ENCODE measurements at regions not wholly inside any gene's neighbourhood (a gene's known extent, or its start where the extent isn't known, plus 50 kb on each side); places are given as distances from the start of the nearest gene placed in this dataset.
"Not testable (repeated sequence)": the region's sequence is repeated elsewhere in the genome, so short reads cannot be mapped to it uniquely, and the experiment has no call there.

DNA sequence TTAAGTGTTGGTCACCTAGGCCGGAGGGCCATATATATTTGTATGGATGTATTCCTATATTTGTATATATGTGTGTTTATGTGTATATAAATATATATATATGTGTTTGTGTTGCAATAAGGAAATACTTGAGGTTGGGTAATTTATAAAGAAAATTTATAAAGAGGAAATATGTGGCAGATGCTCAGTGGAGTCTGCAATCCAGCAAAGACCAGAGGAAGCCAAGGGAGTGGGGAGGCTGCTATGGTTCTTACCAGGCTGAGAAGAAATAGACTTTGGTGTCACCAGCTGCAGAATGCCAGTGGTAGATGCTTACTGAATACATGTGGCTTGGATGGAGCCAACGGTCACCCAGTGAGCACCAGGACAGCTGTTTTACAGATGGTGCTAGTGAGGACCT, 97.4 kb upstream of the ELOVL5 start:
- DNase-seq (ENCODE audit: low spot score) = no peak

DNA sequence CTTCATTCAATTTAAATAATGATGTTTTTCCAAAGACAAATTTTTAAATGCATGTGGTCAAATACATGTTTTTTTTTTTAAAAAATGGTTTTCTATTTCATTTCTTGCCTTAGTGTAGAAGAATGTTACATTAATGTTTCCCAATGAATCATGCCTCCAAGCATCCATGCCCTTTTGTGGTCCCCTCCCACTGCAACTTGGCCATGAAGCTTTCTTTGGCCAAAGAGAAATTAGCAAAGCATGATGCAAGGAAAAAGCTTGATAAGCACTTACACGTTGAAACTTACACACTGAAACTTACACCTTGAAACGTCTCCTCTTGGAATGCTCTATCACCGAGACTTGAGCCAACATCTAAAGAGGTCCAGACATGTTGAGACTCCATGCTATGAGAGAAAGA, 93.0 kb upstream of the ELOVL5 start:
- no peak for DNase-seq (ENCODE audit: low spot score)

- DNase-seq (ENCODE audit: low spot score) = no peak
Measured at GRCh38 chr6:53441035-53441493, 92.3 kb upstream of the ELOVL5 start.

DNA sequence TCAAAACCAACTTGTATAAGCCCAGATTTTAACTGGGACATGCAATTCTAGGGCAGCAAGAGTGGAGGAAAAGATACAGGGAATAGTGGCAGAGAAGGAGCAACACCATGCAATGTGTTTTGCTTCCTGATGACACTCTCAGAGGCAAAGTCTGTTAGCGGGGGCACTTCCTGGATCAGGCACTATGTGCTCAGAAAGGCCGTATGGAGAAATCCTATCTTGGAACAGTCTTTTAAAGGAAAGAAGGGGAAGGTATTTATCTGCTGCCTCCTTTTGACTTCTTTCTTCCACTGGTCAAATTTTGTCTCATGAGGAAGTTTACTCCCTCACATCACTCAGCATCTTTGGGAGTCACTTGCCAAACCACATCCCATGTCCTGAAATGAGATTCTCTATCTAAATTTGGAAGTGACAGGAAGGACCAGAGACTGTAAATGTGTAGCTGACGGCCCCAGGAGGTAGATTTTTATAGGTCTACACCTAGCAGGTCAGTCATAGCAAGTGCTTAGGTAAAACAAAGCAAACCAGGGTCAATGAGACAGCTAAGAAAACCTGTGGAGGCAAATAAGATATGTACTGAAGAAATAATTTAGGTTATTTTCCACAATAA, 91.7 kb upstream of the ELOVL5 start:
- no peak for DNase-seq (ENCODE audit: low spot score)

DNA sequence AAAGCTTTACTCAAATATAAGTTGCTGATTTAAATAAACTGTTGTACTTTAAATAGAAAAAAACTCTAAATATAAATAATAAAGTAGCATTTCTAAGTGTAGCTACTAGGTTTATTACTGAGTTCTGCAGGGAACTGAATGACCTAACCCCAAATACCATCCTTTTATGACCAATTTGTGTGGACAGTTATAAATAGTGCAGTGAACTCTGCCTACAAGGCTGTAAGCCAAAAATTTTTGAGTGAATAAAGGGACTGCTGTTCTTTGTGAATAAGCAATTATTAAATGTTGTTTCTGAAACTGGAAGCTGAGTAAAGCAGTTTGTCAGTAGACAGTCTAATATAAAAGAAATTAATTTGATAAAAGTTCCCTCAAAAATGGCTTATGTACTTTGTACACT, 90.8 kb upstream of the ELOVL5 start:
- DNase-seq (ENCODE audit: low spot score) = peak; percentile 12

- DNase-seq (ENCODE audit: low spot score) = peak; percentile 69
Measured at GRCh38 chr6:53437557-53438202, 88.9 kb upstream of the ELOVL5 start.

- no peak for DNase-seq (ENCODE audit: low spot score)
Measured at GRCh38 chr6:53436526-53437303, 88.0 kb upstream of the ELOVL5 start.

- no peak for DNase-seq (ENCODE audit: low spot score)
Measured at GRCh38 chr6:53433951-53434285, 85.2 kb upstream of the ELOVL5 start.

- DNase-seq (ENCODE audit: low spot score) = no peak
Measured at GRCh38 chr6:53433261-53433950, 84.7 kb upstream of the ELOVL5 start.

DNA sequence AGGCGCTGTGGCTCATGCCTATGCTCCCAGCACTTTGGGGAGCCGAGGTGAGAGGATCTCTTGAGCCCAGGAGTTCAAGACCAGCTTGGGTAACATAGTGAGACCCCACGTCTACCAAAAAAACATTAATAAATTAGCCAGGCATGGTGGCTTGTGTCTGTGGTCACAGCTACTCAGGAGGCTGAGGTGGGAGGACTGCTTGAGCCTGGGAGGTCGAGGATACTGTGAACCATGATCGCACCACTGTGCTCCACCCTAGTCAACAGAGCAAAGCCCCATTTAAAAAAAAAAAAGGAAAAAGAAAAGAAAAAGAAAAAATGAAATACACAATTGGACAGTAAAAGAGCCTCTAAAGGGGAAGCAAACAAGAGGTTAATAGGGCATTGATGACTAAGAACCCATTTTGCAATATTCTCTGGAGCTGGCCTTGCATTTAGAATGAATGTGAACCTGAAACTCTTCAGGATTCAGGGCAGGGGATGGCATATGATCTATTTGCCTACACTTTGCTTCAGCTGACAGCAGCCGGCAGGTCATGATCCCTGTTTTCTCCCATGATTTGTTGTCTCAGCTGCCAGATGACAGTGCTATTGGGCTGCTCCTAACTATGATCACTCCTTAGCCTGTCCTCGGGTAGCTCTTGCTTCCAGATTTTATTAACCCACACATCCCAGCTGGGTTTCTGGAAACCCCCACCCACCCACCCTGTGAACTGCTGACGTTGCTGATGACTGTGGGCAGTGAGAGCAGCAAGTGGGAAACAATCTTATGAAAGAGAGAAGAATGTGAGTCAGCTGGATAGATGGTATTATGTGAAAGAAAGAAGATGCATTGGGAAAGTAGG, 83.8 kb upstream of the ELOVL5 start:
- DNase-seq (ENCODE audit: low spot score) = no peak

- DNase-seq (ENCODE audit: low spot score) = no peak
Measured at GRCh38 chr6:53431704-53432103, 83.0 kb upstream of the ELOVL5 start.

GRCh38 chr6:53429401-53429800, 80.7 kb upstream of the ELOVL5 start:
- no peak for DNase-seq (ENCODE audit: low spot score)

DNA sequence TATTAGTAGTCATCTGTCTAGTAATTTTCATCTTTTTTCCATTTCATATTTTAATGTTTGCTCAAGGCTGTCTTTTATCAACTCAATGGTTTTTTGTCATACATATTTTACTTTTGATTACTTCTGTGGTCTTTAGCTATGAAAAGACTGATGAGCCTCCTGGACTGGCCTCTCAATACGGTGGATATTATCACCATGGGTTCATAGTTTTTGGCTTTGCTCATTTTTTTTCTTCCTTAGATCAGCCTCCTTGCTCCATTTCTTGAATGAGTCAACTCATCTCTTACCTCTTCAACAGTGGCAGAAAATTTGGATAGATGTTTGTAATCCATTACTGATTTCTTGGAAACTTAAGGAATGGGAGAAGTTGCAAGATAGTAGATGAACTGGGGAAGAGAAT, 80.1 kb upstream of the ELOVL5 start:
- DNase-seq (ENCODE audit: low spot score) = no peak

GRCh38 chr6:53426667-53427270, 78.0 kb upstream of the ELOVL5 start:
- no peak for DNase-seq (ENCODE audit: low spot score)

DNA sequence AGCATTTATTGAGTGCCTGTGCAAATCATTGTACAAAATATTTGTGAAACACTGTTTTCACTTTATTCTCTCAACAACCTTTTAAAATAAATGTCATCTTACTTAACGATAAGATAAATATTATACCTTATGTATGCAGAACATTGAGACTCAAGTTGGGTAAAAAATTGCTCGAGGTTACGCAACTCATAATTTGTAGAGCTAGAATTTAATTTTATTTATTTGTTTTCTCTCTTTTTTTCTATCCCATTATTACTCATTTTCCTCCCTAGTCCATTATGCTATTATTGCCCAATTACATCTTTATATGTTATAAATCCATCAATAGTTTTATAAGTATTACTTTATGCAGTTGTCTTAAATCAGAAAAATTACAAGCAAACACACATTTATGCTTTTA, 77.4 kb upstream of the ELOVL5 start:
- no peak for DNase-seq (ENCODE audit: low spot score)

GRCh38 chr6:53424976-53425718, 76.4 kb upstream of the ELOVL5 start:
- no peak for DNase-seq (ENCODE audit: low spot score)

- no peak for DNase-seq (ENCODE audit: low spot score)
Measured at GRCh38 chr6:53424300-53424699, 75.5 kb upstream of the ELOVL5 start.

- not testable (repeated sequence) for DNase-seq (ENCODE audit: low spot score)
Measured at GRCh38 chr6:53423560-53423959, 74.8 kb upstream of the ELOVL5 start.

GRCh38 chr6:53419026-53419425, 70.3 kb upstream of the ELOVL5 start:
- no peak for DNase-seq (ENCODE audit: low spot score)

- no peak for DNase-seq (ENCODE audit: low spot score)
Measured at GRCh38 chr6:53418288-53418687, 69.5 kb upstream of the ELOVL5 start.

GRCh38 chr6:53417141-53417540, 68.4 kb upstream of the ELOVL5 start:
- no peak for DNase-seq (ENCODE audit: low spot score)

All from cerebellar cortex (tissue), 1 donor.